SU-DHL-6 (cell line): ENCODE measurements at regions not wholly inside any gene's neighbourhood (a gene's known extent, or its start where the extent isn't known, plus 50 kb on each side); places are given as distances from the start of the nearest gene placed in this dataset.
"Not testable (repeated sequence)": the region's sequence is repeated elsewhere in the genome, so short reads cannot be mapped to it uniquely, and the experiment has no call there.

Experiments used
- H2AFZ ChIP-seq: fragments of 200-600 bp; sonication (generic); 2 replicates; pipeline ENCODE4 v1.6.1; 2014; ENCODE audit warnings: low read depth, mild to moderate bottlenecking, moderate library complexity, mixed read lengths, antibody characterized with exemption, low read length; ENCODE audit not compliant: severe bottlenecking
- H3F3A ChIP-seq: fragments of 200-600 bp; shearing (Covaris generic); 2 replicates; pipeline ENCODE4 v1.6.0; 2016; ENCODE audit warnings: antibody characterized with exemption, mild to moderate bottlenecking; ENCODE audit not compliant: insufficient read depth
- H3K27ac ChIP-seq: fragments of 200-600 bp; sonication (generic); 2 replicates; pipeline ENCODE4 v1.5.1; 2016; ENCODE audit warnings: low read depth, mild to moderate bottlenecking, low read length, moderate library complexity, mixed read lengths
- H3K27me3 ChIP-seq: fragments of 200-600 bp; sonication (generic), shearing (Covaris generic); 2 replicates; pipeline ENCODE4 v1.6.0; 2014; ENCODE audit warnings: mild to moderate bottlenecking, low read length
- H3K36me3 ChIP-seq: fragments of 200-600 bp; sonication (generic); 2 replicates; pipeline ENCODE4 v1.6.1; 2014; ENCODE audit warnings: mild to moderate bottlenecking, low read length, mixed read lengths
- H3K4me2 ChIP-seq: fragments of 300-600, 200-600 bp; shearing (Covaris generic), sonication (generic); 2 replicates; pipeline ENCODE4 v1.6.0; 2014; ENCODE audit warnings: low read length, low read depth, mild to moderate bottlenecking; ENCODE audit not compliant: poor library complexity, severe bottlenecking
- H3K4me3 ChIP-seq: fragments of 200-600 bp; sonication (generic); 2 replicates; pipeline ENCODE4 v1.5.1; 2014; ENCODE audit warnings: antibody characterized with exemption, low read length, mild to moderate bottlenecking, mixed read lengths; ENCODE audit not compliant: insufficient read depth, poor library complexity, severe bottlenecking
- H3K79me2 ChIP-seq: fragments of 200-600 bp; sonication (generic); 2 replicates; pipeline ENCODE4 v1.6.1; 2014; ENCODE audit warnings: mild to moderate bottlenecking, low read length, moderate library complexity; ENCODE audit not compliant: insufficient read depth
- H3K9ac ChIP-seq: fragments of 200-600 bp; sonication (generic); 2 replicates; pipeline ENCODE4 v1.7.0; 2014; ENCODE audit warnings: mild to moderate bottlenecking, low read length
- H3K9me2 ChIP-seq: fragments of 200-600 bp; sonication (generic); replicated peaks from 2 replicates; pipeline ENCODE4 v1.6.1; 2014; ENCODE audit warnings: low read length; ENCODE audit not compliant: insufficient read depth
- H3K9me3 ChIP-seq: fragments of 200-600 bp; sonication (generic); 2 replicates; pipeline ENCODE4 v1.6.1; 2014; ENCODE audit warnings: low read length, mixed read lengths; ENCODE audit not compliant: insufficient read depth
- H4K20me1 ChIP-seq: fragments of 200-600 bp; sonication (generic); 2 replicates; pipeline ENCODE4 v1.6.1; 2014; ENCODE audit warnings: low read depth, mild to moderate bottlenecking, antibody characterized with exemption, low read length, moderate library complexity, mixed read lengths
- CTCF ChIP-seq: fragments of 200-600 bp; sonication (generic); IDR thresholded peaks from one replicate; pipeline ENCODE4 v1.5.1; 2017; ENCODE audit warnings: antibody characterized with exemption, mild to moderate bottlenecking, low read length, moderate library complexity; ENCODE audit not compliant: insufficient read depth, poor library complexity, severe bottlenecking
- EZH2phosphoT487 ChIP-seq: fragments of 200-600 bp; sonication (generic), shearing (Covaris generic); conservative IDR thresholded peaks from 2 replicates; pipeline ENCODE4 v1.6.1; 2018; ENCODE audit warnings: mild to moderate bottlenecking, antibody characterized with exemption, low read length, moderate library complexity, mixed read lengths

- H2AFZ ChIP-seq, result no peak overlapping the region
- no peak overlapping the region for H3K4me2 ChIP-seq
- no peaks in the 10 kb centered on the region for H3K27me3 ChIP-seq
- H3F3A ChIP-seq, result no peaks in the 10 kb centered on the region
- H3K9me3 ChIP-seq, result no peaks in the 10 kb centered on the region
- H4K20me1 ChIP-seq, result no peaks in the 10 kb centered on the region
- H3K36me3 ChIP-seq, result no peaks in the 10 kb centered on the region
- no peak overlapping the region for H3K4me3 ChIP-seq
- TF ChIP-seq CTCF (no peak), EZH2phosphoT487 (no peak)
- no peaks in the 10 kb centered on the region for H3K79me2 ChIP-seq
- H3K9me2 ChIP-seq, result no peaks in the 10 kb centered on the region
- no peak overlapping the region for H3K9ac ChIP-seq
- H3K27ac ChIP-seq, result no peak overlapping the region
Observed at GRCh38 chr14:48709277-48709785, 876.8 kb downstream of the RPS29 start.

DNA sequence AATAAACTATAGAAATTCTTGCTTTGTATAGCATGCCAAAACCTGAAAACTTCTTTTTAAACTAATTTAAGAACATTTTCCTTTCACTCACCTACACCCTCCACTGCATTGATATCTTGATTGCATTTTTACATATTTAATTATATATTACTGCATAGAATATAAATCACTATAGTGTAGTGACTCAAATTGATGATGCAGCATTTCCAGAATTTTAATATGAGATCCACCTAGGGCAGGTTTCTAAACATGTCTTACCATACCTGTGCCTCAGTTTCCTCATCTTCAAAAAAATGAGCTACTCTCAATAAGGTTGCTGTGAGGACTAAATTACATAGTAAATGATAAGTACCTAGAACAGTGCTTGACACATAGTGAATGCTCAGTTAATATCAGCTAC, 881.5 kb downstream of the RPS29 start:
- Histone ChIP-seq H3K4me2 (no peak overlapping the region), H3F3A (no peaks in the 10 kb centered on the region), H3K9me2 (no peaks in the 10 kb centered on the region), H3K9ac (no peak overlapping the region), H3K79me2 (no peaks in the 10 kb centered on the region), H3K36me3 (no peaks in the 10 kb centered on the region), H4K20me1 (no peaks in the 10 kb centered on the region), H3K27ac (no peak overlapping the region), H2AFZ (no peak overlapping the region), H3K4me3 (no peak overlapping the region), H3K9me3 (no peaks in the 10 kb centered on the region), H3K27me3 (no peaks in the 10 kb centered on the region)
- TF ChIP-seq EZH2phosphoT487 (no peak), CTCF (no peak)

DNA sequence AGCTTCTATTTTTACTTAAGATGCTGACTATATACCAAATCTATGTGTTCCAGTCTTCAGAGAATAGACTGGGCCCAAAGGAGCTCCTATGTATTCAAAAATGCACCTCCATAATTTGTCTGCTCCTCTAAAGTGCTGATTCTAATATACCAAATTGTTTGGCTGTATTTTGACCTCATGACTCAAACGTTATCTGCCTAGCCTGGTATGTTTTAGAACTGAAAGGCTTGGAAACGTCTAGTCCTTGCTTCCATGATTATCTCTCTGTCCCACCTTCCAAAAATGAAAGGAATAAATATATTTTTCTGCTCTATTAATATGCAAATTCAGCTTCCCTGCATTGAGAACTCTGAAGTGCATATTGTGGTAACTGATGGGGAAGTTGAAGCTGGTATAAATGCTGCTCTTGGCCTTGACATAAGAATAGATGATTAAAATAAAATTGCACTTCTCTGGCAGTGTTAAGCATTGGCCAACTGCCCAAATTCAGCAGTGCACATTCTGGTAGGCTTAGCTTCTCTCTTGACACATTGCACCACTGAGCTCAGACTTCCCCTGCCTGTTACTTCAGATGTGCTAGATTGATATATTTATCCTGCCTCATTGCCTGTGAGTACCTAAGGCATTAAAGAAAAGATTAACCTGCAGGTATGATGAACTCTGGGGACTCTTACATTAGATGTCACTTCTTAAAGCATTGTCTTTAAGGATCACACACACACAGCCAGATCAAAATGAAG, 882.3 kb downstream of the RPS29 start:
- no peaks in the 10 kb centered on the region for H3K36me3 ChIP-seq
- H2AFZ ChIP-seq, result no peak overlapping the region
- no peak overlapping the region for H3K9ac ChIP-seq
- H4K20me1 ChIP-seq, result no peaks in the 10 kb centered on the region
- no peaks in the 10 kb centered on the region for H3K9me3 ChIP-seq
- H3K79me2 ChIP-seq, result no peaks in the 10 kb centered on the region
- no peaks in the 10 kb centered on the region for H3K9me2 ChIP-seq
- H3K27me3 ChIP-seq, result no peaks in the 10 kb centered on the region
- H3K27ac ChIP-seq, result no peak overlapping the region
- TF ChIP-seq EZH2phosphoT487 (no peak), CTCF (no peak)
- no peaks in the 10 kb centered on the region for H3F3A ChIP-seq
- H3K4me2 ChIP-seq, result no peak overlapping the region
- H3K4me3 ChIP-seq, result no peak overlapping the region

- H3F3A ChIP-seq, H4K20me1 ChIP-seq, H3K4me3 ChIP-seq, H3K27me3 ChIP-seq, H3K4me2 ChIP-seq, H3K9ac ChIP-seq, H2AFZ ChIP-seq, H3K79me2 ChIP-seq, H3K9me3 ChIP-seq, H3K27ac ChIP-seq, H3K9me2 ChIP-seq, H3K36me3 ChIP-seq: not testable (repeated sequence)
Observed at GRCh38 chr14:48697362-48697761, 888.8 kb downstream of the RPS29 start.
